Fibroblast of the conjunctiva (primary cell): ENCODE measurements at regions not wholly inside any gene's neighbourhood (a gene's known extent, or its start where the extent isn't known, plus 50 kb on each side); places are given as distances from the start of the nearest gene placed in this dataset.

ENCODE experiments used
- DNase-seq: peaks from one replicate; pipeline ENCODE4 v3.0.0-alpha.2; 2010; ENCODE audit warnings: low read depth

GRCh38 chr4:124177647-124178425, 534.7 kb downstream of the ANKRD50 start:
- peak; percentile 70 for DNase-seq

DNA sequence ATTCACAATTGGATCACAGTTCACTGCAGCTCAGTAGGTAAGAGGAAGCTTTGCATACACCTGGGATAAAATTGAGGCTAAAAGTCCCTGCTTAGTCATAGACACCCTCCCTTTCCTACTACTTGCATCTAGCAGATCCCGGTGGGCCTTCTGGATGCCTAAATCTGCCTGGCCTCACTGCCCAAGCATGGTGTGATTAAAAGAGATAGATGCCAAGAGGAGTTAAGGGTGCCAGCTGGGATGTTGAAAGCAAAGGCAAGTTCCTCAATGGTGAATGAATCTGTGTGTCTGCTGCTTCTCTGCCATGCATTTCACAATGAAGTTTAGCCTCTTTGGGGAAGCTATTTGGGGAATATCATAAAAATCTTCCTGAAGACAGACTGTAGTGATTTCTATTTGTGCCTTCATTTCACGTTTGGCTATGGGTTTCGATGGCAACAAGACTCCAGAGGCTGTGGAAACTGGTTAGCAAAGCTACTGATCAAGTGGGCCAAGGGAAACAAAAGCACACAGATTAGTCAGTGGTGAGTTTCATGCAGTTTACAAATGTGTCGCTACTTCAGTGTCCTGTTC, 534.0 kb downstream of the ANKRD50 start:
- peak; percentile 36 for DNase-seq

GRCh38 chr4:124179506-124180186, 532.9 kb downstream of the ANKRD50 start:
- DNase-seq: no peak

DNA sequence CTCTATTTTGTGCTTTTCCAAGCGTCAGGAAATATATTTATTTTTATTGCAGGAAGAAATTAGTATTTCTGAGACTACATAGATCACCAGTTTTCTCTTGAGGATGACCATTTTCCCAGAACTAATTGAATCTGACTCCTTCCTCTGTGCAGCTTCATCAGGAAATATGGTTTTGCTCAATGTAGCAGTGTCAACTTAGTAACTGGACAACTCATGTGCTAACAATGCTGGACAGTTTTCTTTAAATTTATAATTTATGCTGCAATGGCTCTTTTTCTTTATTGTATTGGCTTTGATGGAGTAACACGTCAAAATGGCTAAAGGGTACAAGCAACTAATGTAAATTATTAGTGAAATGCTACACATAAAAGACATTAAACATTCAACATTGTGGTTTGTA, 531.5 kb downstream of the ANKRD50 start:
- no peak for DNase-seq

- no peak for DNase-seq
Measured at GRCh38 chr4:124183231-124183630, 529.3 kb downstream of the ANKRD50 start.

GRCh38 chr4:124183926-124184325, 528.6 kb downstream of the ANKRD50 start:
- DNase-seq: peak; percentile 16

DNA sequence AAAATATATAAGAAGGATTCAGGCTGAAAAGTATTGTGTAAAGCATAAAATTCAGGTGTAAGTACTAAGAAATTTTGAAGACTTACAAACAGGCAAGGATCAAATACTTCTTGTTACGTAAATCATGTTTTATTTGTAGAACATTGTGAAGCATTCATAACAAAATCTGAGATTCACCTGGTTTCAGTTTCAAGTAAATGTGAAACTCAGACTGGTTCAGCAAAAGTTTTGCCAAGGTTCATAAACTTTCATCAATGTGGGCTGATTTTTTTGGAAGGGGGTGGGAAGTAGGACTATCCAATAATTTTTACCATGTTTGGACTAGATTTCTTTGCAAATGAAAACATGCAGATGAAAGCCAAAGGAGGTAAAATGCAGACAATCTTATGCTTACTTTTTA, 527.7 kb downstream of the ANKRD50 start:
- no peak for DNase-seq

- no peak for DNase-seq
Measured at GRCh38 chr4:124188595-124188994, 523.9 kb downstream of the ANKRD50 start.

- no peak for DNase-seq
Measured at GRCh38 chr4:124189545-124189944, 523.0 kb downstream of the ANKRD50 start.

- DNase-seq: no peak
Measured at GRCh38 chr4:124191329-124191728, 521.2 kb downstream of the ANKRD50 start.

DNA sequence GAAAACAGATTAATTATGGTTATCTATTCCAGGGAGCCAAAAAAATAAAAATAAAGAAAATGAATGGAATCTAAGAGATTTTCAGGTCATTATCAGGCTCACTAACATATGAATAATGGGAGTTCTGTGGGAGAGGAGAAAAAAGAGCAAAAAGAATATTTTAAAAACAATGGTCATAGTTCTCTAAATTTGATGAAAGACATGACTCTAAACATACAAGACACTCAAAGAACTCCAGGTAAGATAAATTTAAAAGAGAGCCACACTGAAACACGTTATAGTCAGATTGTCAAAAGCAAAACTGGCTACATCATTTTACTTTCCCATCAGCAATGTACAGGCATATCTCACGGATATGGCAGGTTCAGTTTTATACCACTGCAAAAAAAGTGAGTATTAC, 520.0 kb downstream of the ANKRD50 start:
- no peak for DNase-seq

- no peak for DNase-seq
Measured at GRCh38 chr4:124199185-124199584, 513.3 kb downstream of the ANKRD50 start.

- DNase-seq: no peak
Measured at GRCh38 chr4:124199755-124200154, 512.8 kb downstream of the ANKRD50 start.

DNA sequence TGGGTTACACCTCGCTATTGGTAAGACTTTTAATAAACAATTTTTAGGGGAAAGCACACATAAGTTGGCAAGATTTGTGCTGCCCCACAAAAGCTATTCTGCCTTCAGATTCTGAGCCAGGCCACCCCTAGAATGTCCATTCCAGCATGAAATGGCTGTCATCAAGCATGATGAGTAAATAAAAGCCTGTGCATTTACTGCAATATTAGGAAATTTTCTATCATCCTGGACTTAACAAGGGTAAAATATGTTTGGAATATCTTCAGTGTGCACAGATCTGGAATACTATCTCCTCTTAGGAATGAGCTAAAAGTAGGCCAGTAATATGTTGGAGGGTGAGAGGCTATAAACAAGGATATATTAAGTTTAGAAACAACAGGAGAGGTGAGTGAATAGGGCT, 510.9 kb downstream of the ANKRD50 start:
- DNase-seq: no peak

- peak; percentile 46 for DNase-seq
Measured at GRCh38 chr4:124202099-124202498, 510.4 kb downstream of the ANKRD50 start.

GRCh38 chr4:124203613-124204238, 508.8 kb downstream of the ANKRD50 start:
- DNase-seq: no peak

- DNase-seq: peak; percentile 52
Measured at GRCh38 chr4:124206779-124207605, 505.5 kb downstream of the ANKRD50 start.

GRCh38 chr4:124209211-124209610, 503.3 kb downstream of the ANKRD50 start:
- DNase-seq: no peak

DNA sequence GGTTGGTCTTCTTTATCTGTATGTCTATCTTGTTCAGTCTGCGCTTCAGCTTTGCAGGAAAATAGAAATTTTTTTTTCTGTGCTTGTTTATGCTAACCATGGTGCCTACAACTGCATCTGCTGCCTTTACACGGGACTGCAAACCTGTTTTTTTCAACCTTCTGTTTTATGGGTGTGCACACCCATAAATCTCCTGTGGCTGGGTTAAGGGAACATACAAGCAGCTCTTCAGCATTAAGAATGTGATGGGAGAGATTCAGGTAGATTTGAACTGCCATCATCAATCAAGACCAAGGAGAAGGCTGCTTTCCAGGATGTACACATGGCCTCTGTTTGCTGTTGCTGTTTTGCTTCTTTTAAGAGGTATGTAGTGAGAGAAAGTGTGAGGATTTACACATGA, 502.9 kb downstream of the ANKRD50 start:
- DNase-seq: no peak

- no peak for DNase-seq
Measured at GRCh38 chr4:124210746-124211145, 501.8 kb downstream of the ANKRD50 start.

DNA sequence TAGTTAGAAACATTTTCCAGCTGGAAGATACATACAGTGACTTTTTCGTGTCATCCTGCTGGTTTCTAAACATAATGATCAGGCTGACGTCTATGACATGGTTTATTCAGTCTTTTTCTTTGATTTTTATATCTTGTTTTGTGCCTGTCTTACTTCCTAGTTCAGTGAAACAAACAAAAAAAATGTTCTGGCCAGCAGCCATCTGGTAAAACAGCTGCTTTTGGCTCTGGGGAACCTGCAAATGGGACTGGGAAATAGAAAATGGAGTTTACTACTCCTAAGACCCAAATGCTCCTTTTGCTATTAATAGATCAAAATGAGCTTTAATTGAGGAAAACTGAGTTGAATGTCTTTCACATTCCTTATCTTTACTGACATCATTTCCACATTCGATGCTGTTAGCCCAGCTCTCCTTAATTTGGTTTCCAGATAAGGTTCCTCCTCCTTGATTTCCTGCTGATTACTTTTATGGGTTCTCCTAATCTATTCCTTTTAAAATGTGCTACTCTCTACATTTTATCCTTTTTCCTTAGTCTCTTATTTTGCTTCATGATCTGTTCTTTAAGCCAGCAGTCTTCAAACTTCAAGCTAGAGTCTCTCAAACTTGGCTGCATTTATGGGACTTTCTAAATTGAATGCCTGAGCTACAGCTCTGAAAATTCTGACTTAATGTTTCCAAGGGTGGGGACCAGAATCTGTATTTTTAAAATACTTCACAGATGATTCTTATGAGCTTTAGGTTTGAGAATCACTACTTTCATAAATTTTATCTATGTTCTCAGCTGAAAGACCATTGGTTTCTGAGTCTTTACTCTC, 499.5 kb downstream of the ANKRD50 start:
- DNase-seq: peak; percentile 14
